ENCODE measurements at regions not wholly inside any gene's neighbourhood (a gene's known extent, or its start where the extent isn't known, plus 50 kb on each side); places are given as distances from the start of the nearest gene placed in this dataset.

- H2BK120ac ChIP-seq (replicated peaks; ENCODE audit: low read depth, low read length): no peak overlapping the region
- H3K56ac ChIP-seq (replicated peaks; ENCODE audit: insufficient read length, low read depth, low read length): no peak overlapping the region
- no peak overlapping the region for H3K4ac ChIP-seq (replicated peaks; ENCODE audit: insufficient read length, low read depth, low read length)
- CTCF ChIA-PET (ENCODE audit: partially characterized antibody): interaction anchor here (0.7 kb wide), 2 partner anchors 252 to 259 kb away, joined by 3 read pairs; no protein-coding TSS in a partner anchor
- no peak overlapping the region for H3K4me2 ChIP-seq (ENCODE audit: insufficient read depth in 1 of 2, low read depth in 2 of 2, low read length in 2 of 2)
- no peak overlapping the region for H2AK5ac ChIP-seq (ENCODE audit: low read depth, low read length)
- H4K91ac ChIP-seq (replicated peaks; ENCODE audit: insufficient read length, low read length): no peak overlapping the region
- no peak overlapping the region for H3K18ac ChIP-seq (ENCODE audit: extremely low read depth, low read length)
- no peaks in the 10 kb centered on the region for H3K27me3 ChIP-seq (replicated peaks in 1 of 4; ENCODE audit: control insufficient read depth in 3 of 4, extremely low read depth in 1 of 4, insufficient read depth in 3 of 4, low read length in 3 of 4)
- no peaks in the 10 kb centered on the region for H3K79me1 ChIP-seq (ENCODE audit: low read depth, low read length)
- no peak overlapping the region for H3K9ac ChIP-seq (replicated peaks in 1 of 4; ENCODE audit: extremely low read depth in 1 of 4, low read depth in 3 of 4, low read length in 3 of 4)
- H3K36me3 ChIP-seq (ENCODE audit: control insufficient read depth in 2 of 4, insufficient read depth in 4 of 4, low read length in 3 of 4): no peaks in the 10 kb centered on the region
- no peaks in the 10 kb centered on the region for H3K23me2 ChIP-seq (ENCODE audit: low read depth, low read length)
- H3K4me1 ChIP-seq (replicated peaks in 1 of 4; ENCODE audit: control insufficient read depth in 3 of 4, insufficient read depth in 4 of 4, low read length in 3 of 4): no peaks in the 10 kb centered on the region
- TF ChIP-seq RXRA (IDR thresholded peaks at IDR 0.05; ENCODE audit: insufficient read depth, low read depth, low read length): no peak
- no peak for TF ChIP-seq SRF (IDR thresholded peaks at IDR 0.05; ENCODE audit: low read depth, low read length)
- no peak for DNase-seq (ENCODE audit: low read depth in 1 of 2, low spot score in 2 of 2)
- no peaks in the 10 kb centered on the region for H3K79me2 ChIP-seq (ENCODE audit: control insufficient read depth in 1 of 2, insufficient read depth in 2 of 2, low read length in 2 of 2)
- no peak overlapping the region for H2BK12ac ChIP-seq (ENCODE audit: low read depth, low read length)
- FAIRE-seq: no peak
- H2BK20ac ChIP-seq (ENCODE audit: low read length): no peak overlapping the region
- H2AFZ ChIP-seq (ENCODE audit: low read length): no peak overlapping the region
- no peak overlapping the region for H4K8ac ChIP-seq (ENCODE audit: extremely low read depth, insufficient read depth, low read length)
- no peak overlapping the region for H4K5ac ChIP-seq (ENCODE audit: insufficient read length, low read depth, low read length)
- H4K20me1 ChIP-seq (replicated peaks in 1 of 2; ENCODE audit: control insufficient read depth in 1 of 2, insufficient read depth in 2 of 2, low read length in 2 of 2): no peaks in the 10 kb centered on the region
- H3K14ac ChIP-seq (ENCODE audit: insufficient read length): no peak overlapping the region
- no peak overlapping the region for H2BK5ac ChIP-seq (ENCODE audit: low read depth, low read length)
- H3K4me3 ChIP-seq (ENCODE audit: extremely low read depth in 1 of 4, insufficient read depth in 2 of 4, low read depth in 3 of 4, low read length in 4 of 4): no peak overlapping the region
- no peak overlapping the region for H3K23ac ChIP-seq (ENCODE audit: insufficient read length)
- no peak overlapping the region for H3K27ac ChIP-seq (ENCODE audit: low read depth, low read length)
- no peak overlapping the region for H2BK15ac ChIP-seq (ENCODE audit: low read length)
- POLR2A ChIA-PET (ENCODE audit: partially characterized antibody): no interaction called here
- no peaks in the 10 kb centered on the region for H3K9me3 ChIP-seq (ENCODE audit: insufficient read depth in 2 of 2, low read depth in 1 of 2, low read length in 1 of 2)
These were observed 617.5 kb upstream of the SGCG start for GRCh38 chr13:22563272-22563671.
